CD4-positive, alpha-beta T cell (primary cell): ENCODE measurements at regions not wholly inside any gene's neighbourhood (a gene's known extent, or its start where the extent isn't known, plus 50 kb on each side); places are given as distances from the start of the nearest gene placed in this dataset.

Experiments used
- ATAC-seq: fragments of 200-7000 bp; cut with Tn5 transposase; one replicate; pipeline ENCODE4 v1.10.0; 2022; ENCODE audit warnings: mild to moderate bottlenecking; ENCODE audit not compliant: poor library complexity
- CTCF ChIA-PET: fragments of 350-600 bp; sonication (Branson Sonifier 250); formaldehyde crosslinking; loops from one replicate; lab custom pipeline; 2021; ENCODE audit warnings: antibody characterized with exemption, inconsistent platforms; lab: Charles Lee
- POLR2A ChIA-PET: fragments of 350-600 bp; sonication (Branson Sonifier 250); formaldehyde crosslinking; loops from one replicate; lab custom pipeline; 2021; ENCODE audit warnings: antibody characterized with exemption, inconsistent platforms; lab: Charles Lee
- DNase-seq, 14 experiments: peaks; one replicate each; pipeline ENCODE4 v3.0.0-alpha.2; 2013 to 2020; ENCODE audit warnings: mixed read lengths in 2 of 14
- H3K27ac ChIP-seq, 2 donors: one replicate each; pipeline versions ENCODE4 v1.5.1 to v1.7.0; 2013; ENCODE audit warnings: low read length in 2 of 2, low read depth in 1 of 2, mild to moderate bottlenecking in 1 of 2
- H3K27me3 ChIP-seq, 2 experiments: 1 replicate in 1 of 2; 2 replicates in 1 of 2; pipeline versions ENCODE4 v1.6.1 to v1.7.0; 2013; ENCODE audit warnings: low read length in 2 of 2, control low read depth in 1 of 2, mild to moderate bottlenecking in 1 of 2, moderate library complexity in 1 of 2; ENCODE audit not compliant: insufficient read depth in 2 of 2, control insufficient read depth in 1 of 2
- H3K36me3 ChIP-seq: one replicate; pipeline ENCODE4 v1.6.1; 2013; ENCODE audit warnings: low read length, control low read depth; ENCODE audit not compliant: insufficient read depth
- H3K4me1 ChIP-seq: one replicate; pipeline ENCODE4 v1.6.1; 2013; ENCODE audit warnings: low read length, control low read depth; ENCODE audit not compliant: insufficient read depth
- H3K4me3 ChIP-seq: one replicate; pipeline ENCODE4 v1.5.1; 2013; ENCODE audit warnings: mild to moderate bottlenecking, low read length, moderate library complexity
- H3K9me3 ChIP-seq, 2 experiments: 1 replicate in 1 of 2; 2 replicates in 1 of 2; pipeline versions ENCODE4 v1.6.1 to v1.7.0; 2013; ENCODE audit warnings: low read length in 2 of 2, mild to moderate bottlenecking in 2 of 2, control low read depth in 1 of 2, moderate library complexity in 1 of 2; ENCODE audit not compliant: control insufficient read depth in 1 of 2, insufficient read depth in 1 of 2
- H3K27ac Mint-ChIP-seq: one replicate; pipeline ENCODE4 v1.8.0; 2020; ENCODE audit warnings: mixed read lengths
- H3K27me3 Mint-ChIP-seq: one replicate; pipeline ENCODE4 v1.8.0; 2021; ENCODE audit warnings: mixed read lengths
- H3K36me3 Mint-ChIP-seq: one replicate; pipeline ENCODE4 v1.8.0; 2021; ENCODE audit warnings: low read depth, mixed read lengths
- H3K4me1 Mint-ChIP-seq: one replicate; pipeline ENCODE4 v1.8.0; 2021; ENCODE audit warnings: low read depth, mixed read lengths
- H3K4me3 Mint-ChIP-seq: one replicate; pipeline ENCODE4 v1.8.0; 2020; ENCODE audit warnings: mild to moderate bottlenecking, mixed read lengths
- H3K9me3 Mint-ChIP-seq: one replicate; pipeline ENCODE4 v1.8.0; 2020; ENCODE audit warnings: mixed read lengths
- intact Hi-C, 2 experiments: fragments of 100-400 bp; cut with DNase I in 1 of 2; cut with micrococcal nuclease in 1 of 2; formaldehyde crosslinking; loops; one replicate each; pipeline versions ENCODE4 v1.15.1 to v1.9.0; 2023 to 2025; cut with DNase I, micrococcal nuclease
- TF ChIP-seq, protein P1 (sequence below): fragments of 200-600 bp; IDR thresholded peaks from one replicate; pipeline ENCODE4 v1.8.0; 2022; ENCODE audit warnings: antibody characterized with exemption, mild to moderate bottlenecking

- Mint-ChIP-seq H3K4me3 (no peak overlapping the region), H3K36me3 (no peaks in the 10 kb centered on the region), H3K27ac (no peak overlapping the region), H3K9me3 (no peaks in the 10 kb centered on the region), H3K27me3 (peaks cover 23% of the 10 kb centered on the region), H3K4me1 (no peaks in the 10 kb centered on the region)
- TF ChIP-seq, protein P1, sequence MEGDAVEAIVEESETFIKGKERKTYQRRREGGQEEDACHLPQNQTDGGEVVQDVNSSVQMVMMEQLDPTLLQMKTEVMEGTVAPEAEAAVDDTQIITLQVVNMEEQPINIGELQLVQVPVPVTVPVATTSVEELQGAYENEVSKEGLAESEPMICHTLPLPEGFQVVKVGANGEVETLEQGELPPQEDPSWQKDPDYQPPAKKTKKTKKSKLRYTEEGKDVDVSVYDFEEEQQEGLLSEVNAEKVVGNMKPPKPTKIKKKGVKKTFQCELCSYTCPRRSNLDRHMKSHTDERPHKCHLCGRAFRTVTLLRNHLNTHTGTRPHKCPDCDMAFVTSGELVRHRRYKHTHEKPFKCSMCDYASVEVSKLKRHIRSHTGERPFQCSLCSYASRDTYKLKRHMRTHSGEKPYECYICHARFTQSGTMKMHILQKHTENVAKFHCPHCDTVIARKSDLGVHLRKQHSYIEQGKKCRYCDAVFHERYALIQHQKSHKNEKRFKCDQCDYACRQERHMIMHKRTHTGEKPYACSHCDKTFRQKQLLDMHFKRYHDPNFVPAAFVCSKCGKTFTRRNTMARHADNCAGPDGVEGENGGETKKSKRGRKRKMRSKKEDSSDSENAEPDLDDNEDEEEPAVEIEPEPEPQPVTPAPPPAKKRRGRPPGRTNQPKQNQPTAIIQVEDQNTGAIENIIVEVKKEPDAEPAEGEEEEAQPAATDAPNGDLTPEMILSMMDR: no peak
- H3K9me3 ChIP-seq: peaks cover 0 to 1% of the 10 kb centered on the region in 2 experiments
- ChIA-PET POLR2A (no interaction called here), CTCF (no interaction called here)
- intact Hi-C loops: no loop called here
- H3K27me3 ChIP-seq: peaks cover 0 to under 1% of the 10 kb centered on the region in 2 experiments
- no peak overlapping the region for H3K4me3 ChIP-seq
- no peak for DNase-seq
- no peaks in the 10 kb centered on the region for H3K4me1 ChIP-seq
- no peak for ATAC-seq
- H3K36me3 ChIP-seq: no peaks in the 10 kb centered on the region
- H3K27ac ChIP-seq: no peak overlapping the region
These were observed 115.2 kb upstream of the RORA start for GRCh38 chr15:61344293-61344692.

GRCh38 chr15:61342390-61342789, 113.3 kb upstream of the RORA start:
- Histone ChIP-seq H3K27me3 (peaks cover 0 to 5% of the 10 kb centered on the region in 2 experiments), H3K36me3 (no peaks in the 10 kb centered on the region), H3K4me3 (no peak overlapping the region), H3K9me3 (no peaks in the 10 kb centered on the region), H3K27ac (no peak overlapping the region), H3K4me1 (no peaks in the 10 kb centered on the region)
- ATAC-seq (no peak), DNase-seq (no peak)
- no peak overlapping the region for H3K27ac Mint-ChIP-seq
- intact Hi-C loops: no loop called here
- H3K4me3 Mint-ChIP-seq: no peak overlapping the region
- H3K9me3 Mint-ChIP-seq: no peaks in the 10 kb centered on the region
- no peaks in the 10 kb centered on the region for H3K36me3 Mint-ChIP-seq
- ChIA-PET CTCF (no interaction called here), POLR2A (no interaction called here)
- H3K4me1 Mint-ChIP-seq: no peaks in the 10 kb centered on the region
- peaks cover 32% of the 10 kb centered on the region for H3K27me3 Mint-ChIP-seq
- TF ChIP-seq, protein P1: no peak

- Mint-ChIP-seq H3K27me3 (peaks cover 31% of the 10 kb centered on the region), H3K4me1 (no peaks in the 10 kb centered on the region), H3K9me3 (no peaks in the 10 kb centered on the region), H3K27ac (no peak overlapping the region), H3K36me3 (no peaks in the 10 kb centered on the region), H3K4me3 (no peak overlapping the region)
- TF ChIP-seq, protein P1: no peak
- Histone ChIP-seq H3K4me1 (no peaks in the 10 kb centered on the region), H3K27me3 (peaks cover 0 to 9% of the 10 kb centered on the region in 2 experiments), H3K9me3 (peaks cover 0 to 2% of the 10 kb centered on the region in 2 experiments), H3K4me3 (no peak overlapping the region), H3K27ac (no peak overlapping the region), H3K36me3 (no peaks in the 10 kb centered on the region)
- CTCF ChIA-PET: no interaction called here
- DNase-seq (no peak), ATAC-seq (no peak)
- intact Hi-C loops: no loop called here
- POLR2A ChIA-PET: no interaction called here
These were observed 110.4 kb upstream of the RORA start for GRCh38 chr15:61339516-61339915.
